ENCODE measurements at regions not wholly inside any gene's neighbourhood (a gene's known extent, or its start where the extent isn't known, plus 50 kb on each side); places are given as distances from the start of the nearest gene placed in this dataset.

GRCh38 chr3:96711816-96712215 lies 102.6 kb upstream of the EPHA6 start:
- no peak for FAIRE-seq
- Histone ChIP-seq H3K79me2 (ENCODE audit: control insufficient read depth, insufficient read depth, low read length) (no peaks in the 10 kb centered on the region), H3K27ac (ENCODE audit: extremely low read depth, low read depth, low read length) (no peak overlapping the region), H3K4me1 (replicated peaks in 1 of 2; ENCODE audit: control insufficient read depth in 2 of 2, insufficient read depth in 2 of 2, low read length in 2 of 2) (no peaks in the 10 kb centered on the region), H3K4me2 (ENCODE audit: insufficient read depth, low read length) (no peak overlapping the region), H3K9me1 (ENCODE audit: control insufficient read depth, insufficient read depth, low read length) (no peaks in the 10 kb centered on the region), H3K9ac (ENCODE audit: insufficient read depth in 1 of 2, low read depth in 2 of 2, low read length in 2 of 2) (no peak overlapping the region), H2AFZ (ENCODE audit: low read depth, low read length) (no peak overlapping the region), H3K27me3 (ENCODE audit: control insufficient read depth in 2 of 2, insufficient read depth in 2 of 2, low read length in 2 of 2) (no peaks in the 10 kb centered on the region), H4K20me1 (replicated peaks; ENCODE audit: control insufficient read depth, insufficient read depth, low read length) (no peaks in the 10 kb centered on the region), H3K4me3 (no peak overlapping the region), H3K36me3 (ENCODE audit: control insufficient read depth, insufficient read depth, low read length) (no peaks in the 10 kb centered on the region), H3K9me3 (replicated peaks; ENCODE audit: control insufficient read depth, insufficient read depth, low read depth, low read length) (no peaks in the 10 kb centered on the region)
- ATAC-seq, result no peak
- no TSS peak for BruUV-seq (replicated peaks)
- 0% methylated on average over 2 of the region's 2 CpGs for WGBS (ENCODE audit: insufficient coverage, low coverage, missing lambda C conversion rate)
- no peak for DNase-seq (ENCODE audit: extremely low read depth in 1 of 4, low spot score in 3 of 4)
- in situ Hi-C loops (cut with MboI), result no loop called here
- intact Hi-C loops (cut with micrococcal nuclease), result no loop called here
- CTCF ChIA-PET (ENCODE audit: low intra/inter-chr PET ratio), result no interaction called here
- TF ChIP-seq NFATC3 (IDR thresholded peaks at IDR 0.05) (no peak), OTX1 (CRISPR knock-in tag; IDR thresholded peaks at IDR 0.05) (no peak), ETV5 (CRISPR knock-in tag; IDR thresholded peaks at IDR 0.05; ENCODE audit: low read depth) (no peak), LEF1 (IDR thresholded peaks at IDR 0.05) (no peak), COPS2 (conservative IDR thresholded peaks at IDR 0.05) (no peak)
- TF ChIP-seq, protein P1, sequence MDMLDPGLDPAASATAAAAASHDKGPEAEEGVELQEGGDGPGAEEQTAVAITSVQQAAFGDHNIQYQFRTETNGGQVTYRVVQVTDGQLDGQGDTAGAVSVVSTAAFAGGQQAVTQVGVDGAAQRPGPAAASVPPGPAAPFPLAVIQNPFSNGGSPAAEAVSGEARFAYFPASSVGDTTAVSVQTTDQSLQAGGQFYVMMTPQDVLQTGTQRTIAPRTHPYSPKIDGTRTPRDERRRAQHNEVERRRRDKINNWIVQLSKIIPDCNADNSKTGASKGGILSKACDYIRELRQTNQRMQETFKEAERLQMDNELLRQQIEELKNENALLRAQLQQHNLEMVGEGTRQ (CRISPR knock-in tag; IDR thresholded peaks at IDR 0.05), result no peak
- POLR2A ChIA-PET, result no interaction called here

DNA sequence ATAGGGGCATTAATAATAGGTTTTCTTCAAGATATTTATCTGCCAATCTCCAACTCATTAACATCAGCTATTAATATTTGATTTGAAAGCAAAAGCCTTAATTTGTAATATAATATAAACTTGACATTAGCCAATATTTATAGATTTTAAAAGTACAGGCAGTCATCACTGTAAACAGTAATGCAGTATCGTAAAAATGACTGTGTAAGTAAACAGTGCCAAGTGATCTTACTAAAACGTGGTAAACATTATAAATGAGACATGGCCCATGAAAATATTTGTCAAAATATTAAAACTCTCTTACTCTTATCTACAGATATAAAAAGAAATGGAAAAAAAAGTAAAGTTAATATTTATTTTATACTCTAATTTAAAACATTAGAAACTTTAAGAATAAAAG lies 101.6 kb upstream of the EPHA6 start:
- H3K4me1 ChIP-seq (replicated peaks in 1 of 2; ENCODE audit: control insufficient read depth in 2 of 2, insufficient read depth in 2 of 2, low read length in 2 of 2), result no peaks in the 10 kb centered on the region
- DNase-seq (ENCODE audit: extremely low read depth in 1 of 4, low spot score in 3 of 4), result no peak
- H3K36me3 ChIP-seq (ENCODE audit: control insufficient read depth, insufficient read depth, low read length), result no peaks in the 10 kb centered on the region
- no peaks in the 10 kb centered on the region for H4K20me1 ChIP-seq (replicated peaks; ENCODE audit: control insufficient read depth, insufficient read depth, low read length)
- H3K4me3 ChIP-seq, result no peak overlapping the region
- H3K27ac ChIP-seq (ENCODE audit: extremely low read depth, low read depth, low read length), result no peak overlapping the region
- CTCF ChIA-PET (ENCODE audit: low intra/inter-chr PET ratio), result no interaction called here
- no TSS peak for BruUV-seq (replicated peaks)
- no peaks in the 10 kb centered on the region for H3K9me1 ChIP-seq (ENCODE audit: control insufficient read depth, insufficient read depth, low read length)
- no peak overlapping the region for H3K9ac ChIP-seq (ENCODE audit: insufficient read depth in 1 of 2, low read depth in 2 of 2, low read length in 2 of 2)
- TF ChIP-seq RFX1 (IDR thresholded peaks at IDR 0.05) (no peak), ZNF445 (CRISPR knock-in tag; IDR thresholded peaks at IDR 0.05; ENCODE audit: low read depth) (no peak)
- 0% methylated on average over 2 of the region's 2 CpGs for WGBS (ENCODE audit: insufficient coverage, low coverage, missing lambda C conversion rate)
- no peak for ATAC-seq
- no peaks in the 10 kb centered on the region for H3K9me3 ChIP-seq (replicated peaks; ENCODE audit: control insufficient read depth, insufficient read depth, low read depth, low read length)
- intact Hi-C loops (cut with micrococcal nuclease) (no loop called here), in situ Hi-C loops (cut with MboI) (no loop called here)
- H3K27me3 ChIP-seq (ENCODE audit: control insufficient read depth in 2 of 2, insufficient read depth in 2 of 2, low read length in 2 of 2), result no peaks in the 10 kb centered on the region
- POLR2A ChIA-PET, result no interaction called here
- no peak overlapping the region for H3K4me2 ChIP-seq (ENCODE audit: insufficient read depth, low read length)
- no peak overlapping the region for H2AFZ ChIP-seq (ENCODE audit: low read depth, low read length)
- H3K79me2 ChIP-seq (ENCODE audit: control insufficient read depth, insufficient read depth, low read length), result no peaks in the 10 kb centered on the region
- FAIRE-seq, result no peak

All from K562 (cell line).